IPS-15b (cell line): ENCODE measurements at regions not wholly inside any gene's neighbourhood (a gene's known extent, or its start where the extent isn't known, plus 50 kb on each side); places are given as distances from the start of the nearest gene placed in this dataset.

Experiments used
- H3K27me3 ChIP-seq: one replicate; pipeline ENCODE4 v1.6.1; 2013; ENCODE audit warnings: low read length; ENCODE audit not compliant: control insufficient read depth, insufficient read depth
- H3K36me3 ChIP-seq: one replicate; pipeline ENCODE4 v1.6.1; 2013; ENCODE audit warnings: low read length; ENCODE audit not compliant: control insufficient read depth, insufficient read depth
- H3K4me1 ChIP-seq: one replicate; pipeline ENCODE4 v1.6.1; 2013; ENCODE audit warnings: mild to moderate bottlenecking, low read length; ENCODE audit not compliant: control insufficient read depth, insufficient read depth
- H3K4me3 ChIP-seq: one replicate; pipeline ENCODE4 v1.5.1; 2013; ENCODE audit warnings: low read depth, low read length
- H3K9ac ChIP-seq: one replicate; pipeline ENCODE4 v1.6.1; 2013; ENCODE audit warnings: low read depth, mild to moderate bottlenecking, low read length
- H3K9me3 ChIP-seq: one replicate; pipeline ENCODE4 v1.6.1; 2013; ENCODE audit warnings: mild to moderate bottlenecking, low read length; ENCODE audit not compliant: control insufficient read depth, insufficient read depth

DNA sequence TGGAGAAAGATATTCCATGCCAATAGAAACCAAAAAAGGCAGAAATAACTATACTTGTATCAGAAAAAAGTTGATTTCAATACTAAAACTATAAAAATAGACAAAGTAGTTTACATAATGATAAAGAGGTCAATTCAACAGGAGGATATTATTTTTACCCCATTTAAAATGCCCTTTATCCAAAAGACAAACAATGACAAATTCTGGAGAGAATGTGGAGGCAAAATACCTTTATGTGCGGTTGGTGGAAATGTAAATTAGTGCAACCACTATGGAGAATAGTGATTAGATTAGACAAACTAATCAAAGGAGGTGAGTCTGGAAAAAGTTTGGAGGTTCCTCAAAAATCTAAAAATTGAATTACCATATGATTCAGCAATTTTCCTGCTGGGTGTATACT is 1262.3 kb downstream of the GRIK2 start:
- no peaks in the 10 kb centered on the region for H3K27me3 ChIP-seq
- H3K36me3 ChIP-seq, result no peaks in the 10 kb centered on the region
- no peak overlapping the region for H3K4me3 ChIP-seq
- H3K4me1 ChIP-seq, result no peaks in the 10 kb centered on the region
- no peak overlapping the region for H3K9ac ChIP-seq
- H3K9me3 ChIP-seq, result no peaks in the 10 kb centered on the region

DNA sequence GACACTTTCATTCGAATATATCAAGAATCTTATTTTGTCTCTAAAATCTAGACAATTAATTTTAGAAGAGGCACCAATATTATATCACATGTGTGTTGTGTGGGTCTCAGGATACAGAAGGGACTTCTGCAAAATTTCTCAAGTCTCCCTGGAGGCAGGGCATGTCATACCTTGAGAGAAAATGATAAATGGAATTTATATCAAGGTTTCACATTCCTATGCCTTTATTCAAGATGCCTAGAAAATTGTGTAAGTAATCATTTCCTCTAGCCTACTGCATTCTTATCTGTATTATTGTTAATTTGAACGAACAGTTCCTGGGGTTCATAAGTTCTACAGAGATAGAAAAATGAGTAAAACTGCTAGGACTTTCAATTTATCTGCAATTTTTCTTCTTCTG is 1247.9 kb downstream of the GRIK2 start:
- Histone ChIP-seq H3K4me3 (no peak overlapping the region), H3K27me3 (no peaks in the 10 kb centered on the region), H3K9me3 (no peaks in the 10 kb centered on the region), H3K4me1 (no peaks in the 10 kb centered on the region), H3K9ac (no peak overlapping the region), H3K36me3 (no peaks in the 10 kb centered on the region)

DNA sequence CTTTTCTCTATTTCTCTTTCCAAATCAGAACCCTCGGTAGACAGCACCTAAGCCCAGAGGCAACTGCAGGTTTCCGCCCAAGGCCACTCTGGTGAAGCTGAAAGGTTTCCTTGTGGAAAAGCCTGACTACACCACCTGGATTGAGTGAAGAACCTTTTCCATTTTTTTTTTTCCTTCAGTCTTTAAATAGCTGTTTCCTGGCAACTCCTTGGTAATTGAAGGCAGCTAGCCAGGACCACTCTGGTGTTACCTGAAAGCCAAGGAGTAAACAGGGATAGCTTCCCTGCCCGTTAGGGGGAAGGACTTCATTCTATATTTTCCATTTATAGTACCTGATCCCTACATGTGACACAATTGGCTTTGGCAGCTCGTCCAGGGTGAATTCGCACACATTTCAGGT is 1238.4 kb downstream of the GRIK2 start:
- no peak overlapping the region for H3K9ac ChIP-seq
- H3K36me3 ChIP-seq, result no peaks in the 10 kb centered on the region
- H3K4me3 ChIP-seq, result no peak overlapping the region

DNA sequence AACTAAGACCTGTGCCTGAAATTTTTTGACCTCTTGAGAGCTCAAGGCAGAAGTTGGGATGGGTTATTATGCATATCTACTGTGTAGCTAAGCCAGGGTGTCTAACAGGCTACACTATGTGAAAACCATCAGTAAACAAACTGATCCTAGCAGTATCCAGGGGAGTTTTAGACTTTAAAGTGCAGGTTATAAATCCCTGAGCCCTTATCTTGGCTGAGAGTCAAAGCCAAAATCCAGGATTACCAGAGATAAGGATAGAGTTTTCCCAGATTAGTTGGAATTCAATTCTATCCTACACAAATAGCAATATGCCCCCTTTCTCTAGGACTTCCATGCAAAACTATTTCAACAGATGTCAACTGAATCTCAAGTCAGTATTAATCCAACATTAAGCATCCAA is 1229.7 kb downstream of the GRIK2 start:
- H3K9ac ChIP-seq, result no peak overlapping the region
- H3K36me3 ChIP-seq, result no peaks in the 10 kb centered on the region
- no peaks in the 10 kb centered on the region for H3K27me3 ChIP-seq
- no peaks in the 10 kb centered on the region for H3K9me3 ChIP-seq
- H3K4me1 ChIP-seq, result no peaks in the 10 kb centered on the region
- no peak overlapping the region for H3K4me3 ChIP-seq

More for the DNA sequence above, 1238.4 kb downstream of the GRIK2 start:
- Histone ChIP-seq H3K4me1 (no peaks in the 10 kb centered on the region), H3K9me3 (no peaks in the 10 kb centered on the region), H3K27me3 (no peaks in the 10 kb centered on the region)

DNA sequence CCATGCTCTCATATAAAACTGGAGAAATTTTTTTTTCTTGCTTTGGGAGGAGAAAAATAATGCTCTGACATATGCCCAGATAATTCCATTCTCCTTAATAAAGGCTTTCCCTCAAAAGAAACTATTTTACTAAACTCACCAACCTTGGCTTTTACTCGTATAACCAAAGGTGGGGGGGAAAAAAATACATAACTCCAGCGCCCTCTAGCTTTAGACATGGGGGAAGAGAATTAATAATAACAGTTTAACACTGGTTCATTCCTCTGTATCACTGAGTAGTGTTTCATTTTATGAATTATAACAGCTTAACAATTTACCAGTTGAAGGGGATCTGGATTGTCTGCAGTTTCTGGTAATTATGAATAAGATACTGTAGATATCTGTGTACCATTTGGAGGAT is 1226.1 kb downstream of the GRIK2 start:
- H3K4me1 ChIP-seq, result no peaks in the 10 kb centered on the region
- no peaks in the 10 kb centered on the region for H3K9me3 ChIP-seq
- H3K9ac ChIP-seq, result no peak overlapping the region
- no peaks in the 10 kb centered on the region for H3K27me3 ChIP-seq
- H3K36me3 ChIP-seq, result no peaks in the 10 kb centered on the region
- no peak overlapping the region for H3K4me3 ChIP-seq

DNA sequence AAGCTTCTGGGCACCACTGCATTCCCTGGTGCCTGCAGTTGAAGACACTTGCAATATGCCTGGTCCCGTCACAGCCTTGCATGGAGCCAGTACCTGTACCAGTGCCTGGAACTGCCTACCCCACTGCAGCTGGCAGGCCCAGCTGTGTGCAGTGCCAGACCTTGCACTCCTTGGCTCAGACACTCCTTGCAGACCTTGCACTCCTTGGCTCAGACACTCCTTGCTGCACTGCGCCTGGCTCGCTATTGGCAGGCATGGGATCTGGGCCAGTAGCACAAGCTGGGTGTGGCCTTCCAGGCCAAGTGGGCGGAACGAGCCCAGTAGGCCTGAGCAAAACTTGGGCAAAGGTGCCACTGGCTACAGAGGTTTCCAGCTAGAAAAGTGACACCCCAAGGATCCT is 1189.1 kb downstream of the GRIK2 start:
- no peaks in the 10 kb centered on the region for H3K27me3 ChIP-seq

DNA sequence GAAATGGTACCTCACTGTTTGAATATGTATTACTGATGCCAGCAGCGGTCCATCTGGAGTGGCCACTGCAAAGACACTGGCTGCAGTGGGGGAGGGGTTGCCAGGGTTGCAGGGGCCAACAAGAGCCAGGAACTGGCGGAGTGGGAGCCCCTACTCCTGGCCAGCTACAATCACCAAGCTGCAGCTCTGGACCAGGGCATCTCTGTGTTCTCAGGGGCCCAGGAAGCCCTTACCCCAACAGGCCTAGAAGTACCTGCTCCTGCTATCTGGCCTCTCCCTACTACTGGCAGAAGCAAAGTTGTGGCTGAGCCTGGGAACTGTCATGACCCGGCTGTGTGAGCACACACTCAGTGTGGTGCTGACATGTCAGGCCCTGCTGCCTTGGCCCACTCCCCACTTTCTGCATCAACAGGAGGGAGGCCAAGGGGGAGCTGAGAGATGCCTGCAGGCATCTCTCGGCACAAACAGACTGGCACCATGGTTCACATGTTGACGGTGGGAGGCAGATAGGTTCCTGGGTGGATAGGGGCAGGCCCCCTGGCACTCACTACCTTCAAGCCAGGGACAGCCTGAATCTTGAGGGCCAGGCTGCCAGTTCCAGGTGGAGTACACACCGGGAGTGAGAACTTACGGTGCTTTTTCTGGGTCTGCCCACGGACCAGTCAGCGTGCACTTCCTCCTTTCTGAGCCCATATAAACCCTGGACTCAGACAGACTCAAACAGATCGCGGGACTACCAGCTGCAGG is 1188.0 kb downstream of the GRIK2 start:
- no peak overlapping the region for H3K9ac ChIP-seq

More for the DNA sequence above, 1189.1 kb downstream of the GRIK2 start:
- H3K36me3 ChIP-seq, result no peaks in the 10 kb centered on the region
- H3K9ac ChIP-seq, result no peak overlapping the region
- peaks cover 7% of the 10 kb centered on the region for H3K9me3 ChIP-seq
- H3K4me1 ChIP-seq, result no peaks in the 10 kb centered on the region
- H3K4me3 ChIP-seq, result no peak overlapping the region

DNA sequence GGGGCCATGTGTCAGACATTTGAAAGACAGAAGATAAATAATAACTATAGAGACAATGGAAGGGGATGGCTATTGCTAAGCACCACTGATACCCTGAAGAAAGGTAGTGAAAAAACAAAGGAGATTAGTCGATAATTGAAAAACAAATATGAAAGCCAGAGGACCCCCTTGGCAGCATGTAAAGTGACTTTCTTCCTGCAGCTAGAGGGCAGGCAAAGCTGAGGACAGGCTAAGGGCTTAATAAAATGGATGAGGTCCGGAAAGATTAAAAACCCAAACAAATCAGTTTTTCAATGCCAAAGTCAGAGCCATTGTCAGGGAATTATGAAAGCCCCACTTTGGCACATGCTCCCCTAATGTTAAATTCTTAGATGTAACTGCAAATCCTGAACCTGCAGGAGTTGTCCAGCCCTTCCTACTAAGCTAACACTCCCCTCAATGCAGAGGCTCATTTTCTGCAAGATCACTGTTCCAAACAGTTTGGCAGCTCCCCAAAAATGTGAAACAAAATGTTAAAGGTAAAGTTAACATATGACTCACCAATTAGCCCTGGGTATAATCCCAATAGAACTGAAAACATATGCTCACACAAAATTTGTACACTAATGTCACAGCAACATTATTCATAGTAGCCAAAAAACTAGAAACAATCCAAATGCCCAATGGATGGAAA is 1177.9 kb downstream of the GRIK2 start:
- H3K9me3 ChIP-seq, result no peaks in the 10 kb centered on the region
- no peak overlapping the region for H3K4me3 ChIP-seq
- no peak overlapping the region for H3K9ac ChIP-seq
- no peaks in the 10 kb centered on the region for H3K27me3 ChIP-seq
- H3K4me1 ChIP-seq, result no peaks in the 10 kb centered on the region
- no peaks in the 10 kb centered on the region for H3K36me3 ChIP-seq

More for the DNA sequence above, 1188.0 kb downstream of the GRIK2 start:
- H3K27me3 ChIP-seq, result no peaks in the 10 kb centered on the region
- H3K4me1 ChIP-seq, result no peaks in the 10 kb centered on the region
- peaks cover 7% of the 10 kb centered on the region for H3K9me3 ChIP-seq
- H3K4me3 ChIP-seq, result no peak overlapping the region
- H3K36me3 ChIP-seq, result no peaks in the 10 kb centered on the region

DNA sequence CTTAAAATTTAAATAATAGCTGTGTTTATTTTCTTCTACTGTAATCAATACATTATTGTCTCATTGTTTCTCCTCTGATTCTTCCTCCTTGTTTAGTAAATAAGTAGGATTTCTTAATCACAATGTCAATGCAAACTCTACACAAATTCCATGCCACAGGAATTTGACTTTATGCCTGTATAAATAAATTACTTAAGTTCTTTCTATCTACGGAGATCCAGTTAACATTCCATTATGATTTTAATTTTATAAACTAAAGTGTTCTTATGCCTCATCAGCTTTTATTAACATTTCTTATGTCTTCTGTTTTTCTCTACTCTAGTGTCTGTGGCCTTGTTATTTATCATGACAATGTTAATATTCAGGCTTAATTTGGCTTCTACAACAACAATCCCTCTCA is 1169.2 kb downstream of the GRIK2 start:
- H3K9me3 ChIP-seq, result no peaks in the 10 kb centered on the region
- H3K27me3 ChIP-seq, result no peaks in the 10 kb centered on the region
- no peaks in the 10 kb centered on the region for H3K4me1 ChIP-seq
- H3K4me3 ChIP-seq, result no peak overlapping the region
- no peak overlapping the region for H3K9ac ChIP-seq
- H3K36me3 ChIP-seq, result no peaks in the 10 kb centered on the region

DNA sequence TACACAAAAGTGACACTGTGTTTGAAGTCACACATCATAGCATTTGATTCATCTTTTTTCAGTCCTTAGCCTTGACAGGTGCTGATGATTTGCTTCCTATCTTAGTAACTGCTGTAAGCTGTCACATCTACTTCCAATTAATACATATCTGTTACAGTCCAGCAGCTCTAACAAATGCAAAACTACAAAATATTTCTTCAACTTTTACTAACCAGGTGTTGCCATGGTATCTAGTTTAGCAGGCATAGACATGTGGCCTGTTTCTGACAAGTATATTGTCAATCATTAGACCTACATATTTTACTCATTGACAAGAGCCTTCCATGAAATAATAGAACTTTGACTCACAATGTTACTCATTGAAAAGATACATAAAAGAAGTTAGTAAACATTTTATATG is 1159.7 kb downstream of the GRIK2 start:
- H3K27me3 ChIP-seq, result no peaks in the 10 kb centered on the region

DNA sequence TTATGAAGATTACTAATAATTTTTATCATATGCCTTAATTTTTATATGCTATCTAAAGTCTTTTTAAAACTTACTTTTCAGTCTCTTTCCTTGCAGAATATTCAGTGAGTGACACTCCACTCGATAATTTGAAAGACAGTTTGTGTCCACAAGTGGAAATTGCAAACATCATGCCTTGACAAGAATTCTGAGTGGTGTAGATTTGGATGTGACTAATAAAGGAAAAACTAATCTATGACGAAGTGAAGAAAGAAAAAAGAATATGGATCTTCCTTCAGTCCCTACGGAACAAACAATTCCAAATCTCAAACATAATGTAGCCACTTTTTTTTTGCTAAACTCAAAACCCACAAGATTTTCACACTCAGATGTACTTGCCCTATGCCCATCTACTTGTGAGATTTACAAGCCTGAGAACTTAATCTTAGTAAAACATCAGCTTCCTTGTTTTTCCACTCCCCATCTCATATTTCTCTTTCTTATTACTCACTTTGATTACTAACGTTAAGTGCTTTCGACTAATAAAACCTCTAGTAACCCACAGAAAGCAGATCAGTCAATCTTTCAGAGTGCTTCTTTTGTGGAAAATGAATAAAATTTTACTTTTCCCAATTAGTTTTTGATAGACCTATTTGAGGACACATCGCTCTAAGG is 1155.8 kb downstream of the GRIK2 start:
- no peaks in the 10 kb centered on the region for H3K9me3 ChIP-seq
- H3K27me3 ChIP-seq, result no peaks in the 10 kb centered on the region
- no peaks in the 10 kb centered on the region for H3K36me3 ChIP-seq
- no peak overlapping the region for H3K9ac ChIP-seq
- no peaks in the 10 kb centered on the region for H3K4me1 ChIP-seq
- H3K4me3 ChIP-seq, result no peak overlapping the region

More for the DNA sequence above, 1159.7 kb downstream of the GRIK2 start:
- no peaks in the 10 kb centered on the region for H3K36me3 ChIP-seq
- no peaks in the 10 kb centered on the region for H3K9me3 ChIP-seq
- no peaks in the 10 kb centered on the region for H3K4me1 ChIP-seq
- H3K9ac ChIP-seq, result no peak overlapping the region
- no peak overlapping the region for H3K4me3 ChIP-seq

DNA sequence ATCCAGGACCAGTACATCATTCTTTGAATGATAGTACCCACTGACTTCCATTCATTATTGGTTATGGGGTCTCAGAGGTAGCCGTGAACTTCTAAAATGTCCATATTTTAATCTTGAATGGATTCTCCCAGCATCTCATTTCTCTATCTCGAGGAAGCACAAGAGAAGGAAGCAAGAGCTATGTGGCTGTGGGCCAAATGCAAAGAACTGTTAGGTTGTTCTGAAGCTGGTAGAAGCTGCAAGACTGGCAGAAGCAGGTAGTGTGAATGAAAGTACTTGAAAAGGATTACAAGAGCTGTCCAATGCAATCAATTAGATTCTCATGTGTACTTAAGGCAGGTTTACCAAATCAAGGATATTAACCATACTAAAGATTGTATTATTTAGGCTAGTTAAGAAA is 1131.8 kb downstream of the GRIK2 start:
- Histone ChIP-seq H3K36me3 (no peaks in the 10 kb centered on the region), H3K9ac (no peak overlapping the region), H3K27me3 (no peaks in the 10 kb centered on the region), H3K9me3 (no peaks in the 10 kb centered on the region), H3K4me1 (no peaks in the 10 kb centered on the region), H3K4me3 (no peak overlapping the region)
